HG03095 (cell line): ENCODE measurements at regions not wholly inside any gene's neighbourhood (a gene's known extent, or its start where the extent isn't known, plus 50 kb on each side); places are given as distances from the start of the nearest gene placed in this dataset.

Source experiments
- ATAC-seq: cut with Tn5 transposase; IDR thresholded peaks from one replicate; pipeline ENCODE4 v1.9.1; 2021; ENCODE audit warnings: moderate library complexity; ENCODE audit not compliant: unreplicated experiment

- no peak for ATAC-seq
These were observed 102.2 kb upstream of the MOCS2 start for GRCh38 chr5:53211799-53212198.

DNA sequence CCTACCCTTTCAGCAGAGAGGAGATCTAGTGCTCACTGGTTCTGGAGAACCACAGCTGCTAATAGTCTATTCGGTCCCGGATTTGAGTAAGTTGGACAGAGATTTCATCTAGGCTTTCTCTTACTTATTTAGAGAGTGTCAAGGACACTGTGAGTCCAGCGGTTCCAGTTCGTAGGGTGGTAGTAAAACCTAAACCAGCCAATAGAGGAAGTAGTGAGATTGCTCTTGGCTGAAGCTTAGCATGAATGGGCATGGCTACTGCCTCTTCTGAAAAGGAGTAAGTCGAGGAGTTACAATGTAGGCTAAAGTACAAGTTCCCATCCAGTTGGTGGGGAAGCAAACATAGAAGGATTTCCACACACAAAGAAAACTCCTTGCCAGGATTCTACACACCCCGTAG, 109.6 kb upstream of the MOCS2 start:
- ATAC-seq = no peak

- ATAC-seq = peak; percentile 66
These were observed 110.1 kb upstream of the MOCS2 start for GRCh38 chr5:53219610-53220009.

GRCh38 chr5:53233645-53234405, 124.3 kb upstream of the MOCS2 start:
- no peak for ATAC-seq

DNA sequence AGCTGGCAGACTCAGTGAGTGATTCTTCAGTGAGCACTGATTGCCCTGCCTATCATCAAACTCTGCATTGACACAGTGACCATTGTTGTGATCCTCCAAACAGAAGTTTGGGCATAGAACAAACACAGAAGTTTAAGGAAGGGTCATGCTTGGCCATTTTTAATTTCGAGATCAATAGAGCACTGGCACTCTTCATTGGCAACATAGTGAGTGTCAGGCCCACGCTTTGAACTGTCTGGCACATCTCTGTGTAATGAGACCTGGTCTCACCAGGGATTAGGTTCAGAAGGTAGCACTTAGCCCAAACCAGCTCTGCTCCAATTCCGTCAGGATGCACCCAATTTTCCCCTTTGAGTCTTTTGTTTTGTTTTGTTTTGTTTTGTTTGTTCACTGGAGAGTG, 127.1 kb upstream of the MOCS2 start:
- ATAC-seq = no peak

GRCh38 chr5:53237876-53238275, 128.3 kb upstream of the MOCS2 start:
- ATAC-seq = no peak

DNA sequence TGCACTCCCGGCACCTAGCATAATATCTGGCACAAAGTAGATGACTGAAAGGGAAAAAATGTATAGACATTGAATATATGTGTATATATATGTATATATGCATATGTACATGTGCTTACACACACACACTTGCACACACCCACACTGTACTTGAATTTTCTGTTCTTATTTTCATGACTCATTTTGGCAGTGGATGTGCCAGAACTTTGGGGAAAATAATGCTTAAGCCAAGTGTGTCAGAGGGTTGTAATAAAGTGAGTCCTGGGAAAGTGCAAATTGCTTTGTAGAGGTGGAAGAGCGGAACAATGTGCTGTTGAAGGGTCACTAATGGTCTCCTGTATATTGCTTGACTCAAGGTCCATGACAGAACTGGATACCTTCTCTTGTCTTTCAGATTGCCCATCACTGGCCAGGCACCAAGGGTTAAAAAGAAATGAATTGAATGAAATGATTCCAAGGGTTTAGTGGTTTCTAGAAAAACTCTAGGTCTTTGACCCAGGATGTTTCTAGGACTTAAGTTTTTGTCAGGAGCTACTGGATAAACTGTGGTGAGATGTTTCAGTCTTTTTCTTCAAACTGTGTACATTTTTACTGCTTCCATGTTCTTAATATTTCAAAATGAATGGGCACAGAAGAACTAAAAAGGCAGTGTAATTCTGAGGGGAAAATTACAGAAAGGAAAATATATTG, 129.9 kb upstream of the MOCS2 start:
- ATAC-seq = no peak

DNA sequence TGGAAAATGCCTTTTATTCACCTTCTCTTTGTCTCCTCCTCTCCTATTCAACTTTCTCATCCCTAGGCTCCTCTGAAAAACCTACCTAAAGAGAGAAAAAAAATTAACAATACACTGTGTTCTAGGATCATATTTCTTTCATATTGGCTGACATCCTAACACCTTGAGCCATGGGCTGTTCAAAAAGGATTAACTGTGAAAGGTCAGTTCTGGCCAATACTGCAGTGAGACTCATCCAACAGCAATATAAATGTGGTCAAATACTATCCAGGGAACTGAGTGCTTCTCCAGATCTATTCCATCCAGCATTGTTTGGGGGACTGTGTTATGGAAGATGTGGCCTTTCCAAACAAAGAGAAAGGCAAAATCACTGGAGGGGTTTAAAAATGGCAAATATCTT, 131.1 kb upstream of the MOCS2 start:
- no peak for ATAC-seq

GRCh38 chr5:53241572-53241971, 132.0 kb upstream of the MOCS2 start:
- ATAC-seq = no peak

DNA sequence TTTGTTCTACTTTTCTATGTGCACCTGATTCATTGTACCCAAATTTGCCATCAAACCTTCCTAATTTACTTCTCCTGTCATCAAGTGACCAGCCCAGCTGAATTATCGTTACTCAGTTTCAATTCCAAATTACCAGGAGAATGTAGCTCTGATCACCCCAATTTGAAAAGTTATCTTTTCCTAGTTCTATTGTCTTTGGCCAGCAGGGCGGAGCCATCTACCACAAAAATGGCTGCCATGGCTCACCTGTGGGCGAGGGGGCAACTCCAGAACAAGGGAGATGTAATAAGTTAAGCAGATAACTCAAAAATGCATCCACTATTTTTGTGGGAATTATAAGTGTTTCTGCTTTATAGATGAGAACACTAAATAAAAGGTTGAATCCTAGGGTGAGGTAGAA, 133.8 kb upstream of the MOCS2 start:
- no peak for ATAC-seq

DNA sequence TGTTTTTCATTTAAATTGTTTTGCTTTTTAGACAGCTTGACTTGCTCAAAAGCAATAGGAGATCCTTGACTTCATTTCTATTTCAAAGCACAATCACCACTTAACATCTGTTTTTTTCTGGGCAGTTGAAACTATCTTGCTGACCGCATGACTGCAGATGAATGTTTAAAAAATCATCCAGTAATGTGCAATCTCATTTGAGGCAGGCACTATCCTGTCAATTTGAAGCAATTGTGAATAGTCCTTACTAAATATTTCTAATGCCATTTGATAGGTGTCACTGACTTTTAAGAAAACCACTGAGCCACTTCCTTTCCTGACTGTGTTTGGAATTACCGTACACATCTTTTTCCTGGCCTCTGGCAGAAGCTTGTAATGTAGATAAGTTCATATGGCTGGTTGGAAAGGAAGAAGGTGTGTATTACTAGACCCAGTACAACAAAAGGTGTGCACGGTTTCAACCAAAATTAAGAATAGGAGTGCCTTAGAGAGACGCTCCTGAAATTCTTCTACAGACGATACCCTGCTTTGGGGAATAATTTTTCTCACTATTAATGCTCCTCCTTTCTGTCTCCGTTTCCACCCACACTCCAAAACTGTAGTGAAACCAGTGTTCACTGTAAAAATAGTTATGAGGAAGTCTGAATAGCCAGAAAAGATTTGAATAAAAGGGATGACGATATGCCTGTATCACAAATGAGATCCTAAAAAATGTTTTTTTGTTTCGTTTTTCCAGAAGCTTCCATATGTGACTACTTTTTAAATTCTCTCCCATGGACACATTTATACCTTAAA, 136.7 kb upstream of the MOCS2 start:
- no peak for ATAC-seq

DNA sequence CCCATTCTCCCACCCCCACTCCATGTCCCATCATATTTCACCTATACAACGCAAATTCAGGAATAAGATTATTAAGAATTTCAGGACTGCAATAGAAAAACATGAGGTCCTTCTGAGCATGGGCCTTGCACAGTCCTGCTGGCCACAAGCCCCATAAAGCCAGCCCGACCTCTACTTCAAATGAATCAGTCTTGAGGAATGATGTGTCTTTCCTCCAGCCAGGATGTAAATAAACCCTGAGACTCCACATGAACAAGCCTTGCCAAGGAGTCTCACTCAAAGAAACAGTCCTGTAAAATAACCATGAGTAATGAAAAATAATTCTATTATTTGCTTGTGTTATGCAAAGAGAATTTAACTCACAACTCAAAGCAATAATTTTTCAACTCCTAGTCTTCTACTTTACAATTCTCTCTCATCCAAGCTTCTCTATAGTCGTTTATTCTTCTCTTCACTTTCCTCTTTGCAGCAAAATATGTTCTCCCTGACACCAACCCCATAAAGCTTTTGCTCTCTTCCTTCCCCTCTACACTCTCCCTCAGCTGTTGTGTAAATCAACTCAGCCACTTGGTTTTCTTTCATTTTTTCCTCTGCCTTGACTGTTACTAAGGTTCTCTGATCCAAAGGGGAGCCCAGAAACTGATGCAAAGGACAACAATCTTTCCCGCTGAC, 140.1 kb upstream of the MOCS2 start:
- ATAC-seq = no peak

- no peak for ATAC-seq
These were observed 140.6 kb upstream of the MOCS2 start for GRCh38 chr5:53250201-53250550.

DNA sequence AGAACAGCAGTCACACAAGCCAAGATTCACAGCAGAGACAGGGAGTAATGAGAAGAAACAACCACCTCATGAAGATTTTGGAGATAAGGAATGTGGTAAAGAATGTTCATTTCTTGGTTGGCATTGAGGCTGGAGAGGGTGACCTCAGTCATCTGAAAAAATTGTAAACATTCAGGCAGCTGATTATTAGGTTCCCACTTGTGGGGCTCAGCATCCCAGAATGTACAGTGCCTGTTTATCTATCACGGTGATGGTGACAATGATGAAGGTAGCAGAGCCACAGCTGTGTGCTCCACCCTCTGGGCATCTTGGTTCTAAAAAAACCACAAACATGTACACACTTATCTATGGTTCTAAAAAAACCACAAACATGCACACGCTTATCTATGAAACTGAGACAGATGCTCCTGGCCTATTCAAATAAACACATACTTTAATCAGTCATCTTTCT, 143.9 kb upstream of the MOCS2 start:
- no peak for ATAC-seq

GRCh38 chr5:53256746-53257145, 147.2 kb upstream of the MOCS2 start:
- ATAC-seq = no peak

GRCh38 chr5:53257806-53258373, 148.3 kb upstream of the MOCS2 start:
- no peak for ATAC-seq

DNA sequence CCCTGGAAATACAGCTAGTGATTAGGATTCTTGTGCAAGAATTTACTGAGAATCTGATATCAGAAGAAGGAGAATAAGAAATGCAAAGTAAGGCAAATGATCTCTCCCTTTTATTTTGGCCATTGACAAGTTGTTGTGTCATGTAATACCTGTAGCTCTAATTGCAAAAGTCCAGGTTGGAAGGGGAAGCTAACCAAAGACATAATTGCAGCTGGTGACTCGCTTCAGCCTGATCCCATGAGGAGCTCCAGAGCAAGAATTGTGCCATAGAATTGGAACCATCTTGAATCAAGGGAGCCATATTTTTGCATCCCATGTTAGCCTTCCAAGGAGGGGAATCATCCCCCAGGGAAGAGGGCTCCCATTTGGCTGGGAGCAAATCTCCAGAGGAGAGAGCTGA, 149.6 kb upstream of the MOCS2 start:
- ATAC-seq = no peak

DNA sequence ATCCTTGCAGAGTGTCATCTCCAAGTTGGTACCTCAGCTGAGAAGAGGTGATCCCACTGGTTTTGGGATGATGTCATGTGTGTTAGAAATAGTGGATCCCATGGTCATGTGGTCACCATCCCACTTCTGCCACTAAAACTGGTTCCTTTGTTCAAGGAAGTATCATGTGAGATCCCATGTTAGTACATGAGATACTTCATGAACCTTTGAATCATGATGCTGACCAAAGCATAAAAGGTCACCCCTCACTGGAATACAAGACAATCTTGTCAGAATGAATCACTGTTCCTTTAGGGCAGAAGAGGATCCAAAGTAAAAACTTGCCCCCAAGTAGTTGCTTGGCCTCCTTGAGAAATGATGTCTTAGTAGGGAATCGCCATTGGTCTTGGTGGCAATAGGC, 150.9 kb upstream of the MOCS2 start:
- no peak for ATAC-seq

GRCh38 chr5:53261245-53261644, 151.7 kb upstream of the MOCS2 start:
- ATAC-seq = no peak

- no peak for ATAC-seq
These were observed 152.9 kb upstream of the MOCS2 start for GRCh38 chr5:53262348-53262970.

GRCh38 chr5:53263151-53263550, 153.6 kb upstream of the MOCS2 start:
- ATAC-seq = no peak
